ENCODE measurements at regions not wholly inside any gene's neighbourhood (a gene's known extent, or its start where the extent isn't known, plus 50 kb on each side); places are given as distances from the start of the nearest gene placed in this dataset.
"Not testable (repeated sequence)": the region's sequence is repeated elsewhere in the genome, so short reads cannot be mapped to it uniquely, and the experiment has no call there.

DNA sequence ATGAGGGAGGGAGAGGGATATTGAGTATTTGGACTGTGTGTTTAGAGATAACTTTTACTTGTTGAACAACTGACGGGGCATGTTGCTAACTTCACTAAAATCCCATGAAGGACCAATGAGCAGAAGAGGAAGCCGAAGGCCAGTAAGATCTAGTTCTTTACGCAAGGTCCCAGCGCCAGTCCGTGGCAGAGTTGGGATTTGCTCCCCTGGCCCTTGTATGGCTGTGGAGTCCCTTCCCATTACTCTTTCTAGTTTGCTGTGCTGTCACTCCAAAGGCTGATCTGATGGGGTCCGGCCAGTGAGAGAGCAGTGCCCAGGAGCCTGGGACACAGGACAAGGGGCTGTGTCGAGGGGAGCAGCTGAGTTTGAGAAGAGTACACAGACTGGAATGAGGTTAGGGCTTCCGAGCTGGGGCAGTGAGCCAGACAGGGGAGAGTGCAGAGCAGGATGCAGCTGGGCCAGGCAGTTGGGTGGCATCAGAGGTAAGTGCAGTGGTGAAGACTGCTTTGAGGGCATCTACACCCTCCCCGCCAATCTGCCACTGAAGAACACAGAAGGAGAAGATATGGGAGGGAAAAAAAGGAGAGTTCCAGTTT, 692.9 kb upstream of the HS6ST1 start:
- 85 to 91% methylated on average over 8 of the region's 9 CpGs for WGBS, 2 experiments (ENCODE audit: insufficient coverage in 2 of 2)

GRCh38 chr2:129014432-129014831, 695.8 kb upstream of the HS6ST1 start:
- H3K9me3 ChIP-seq (ENCODE audit: control insufficient read depth, low read length): no peaks in the 10 kb centered on the region
- 88 to 100% methylated on average over 1 of the region's 2 CpGs for WGBS, 2 experiments (ENCODE audit: insufficient coverage in 2 of 2)
- no peaks in the 10 kb centered on the region for H3K36me3 ChIP-seq (ENCODE audit: control insufficient read depth, insufficient read depth, low read length)
- no peak overlapping the region for H3K27ac ChIP-seq (ENCODE audit: low read depth, low read length, severe bottlenecking)
- H3K4me3 ChIP-seq (ENCODE audit: extremely low read depth, insufficient read depth, low read length, poor library complexity, severe bottlenecking): no peak overlapping the region
- H3K4me1 ChIP-seq (ENCODE audit: control insufficient read depth, insufficient read depth, low read length, poor library complexity, severe bottlenecking): no peaks in the 10 kb centered on the region

More for the DNA sequence above, 692.9 kb upstream of the HS6ST1 start:
- H3K4me1 ChIP-seq (ENCODE audit: control insufficient read depth, insufficient read depth, low read length, poor library complexity, severe bottlenecking): no peaks in the 10 kb centered on the region
- no peaks in the 10 kb centered on the region for H3K9me3 ChIP-seq (ENCODE audit: control insufficient read depth, low read length)
- no peaks in the 10 kb centered on the region for H3K36me3 ChIP-seq (ENCODE audit: control insufficient read depth, insufficient read depth, low read length)
- no peak overlapping the region for H3K27ac ChIP-seq (ENCODE audit: low read depth, low read length, severe bottlenecking)
- no peak overlapping the region for H3K4me3 ChIP-seq (ENCODE audit: extremely low read depth, insufficient read depth, low read length, poor library complexity, severe bottlenecking)

DNA sequence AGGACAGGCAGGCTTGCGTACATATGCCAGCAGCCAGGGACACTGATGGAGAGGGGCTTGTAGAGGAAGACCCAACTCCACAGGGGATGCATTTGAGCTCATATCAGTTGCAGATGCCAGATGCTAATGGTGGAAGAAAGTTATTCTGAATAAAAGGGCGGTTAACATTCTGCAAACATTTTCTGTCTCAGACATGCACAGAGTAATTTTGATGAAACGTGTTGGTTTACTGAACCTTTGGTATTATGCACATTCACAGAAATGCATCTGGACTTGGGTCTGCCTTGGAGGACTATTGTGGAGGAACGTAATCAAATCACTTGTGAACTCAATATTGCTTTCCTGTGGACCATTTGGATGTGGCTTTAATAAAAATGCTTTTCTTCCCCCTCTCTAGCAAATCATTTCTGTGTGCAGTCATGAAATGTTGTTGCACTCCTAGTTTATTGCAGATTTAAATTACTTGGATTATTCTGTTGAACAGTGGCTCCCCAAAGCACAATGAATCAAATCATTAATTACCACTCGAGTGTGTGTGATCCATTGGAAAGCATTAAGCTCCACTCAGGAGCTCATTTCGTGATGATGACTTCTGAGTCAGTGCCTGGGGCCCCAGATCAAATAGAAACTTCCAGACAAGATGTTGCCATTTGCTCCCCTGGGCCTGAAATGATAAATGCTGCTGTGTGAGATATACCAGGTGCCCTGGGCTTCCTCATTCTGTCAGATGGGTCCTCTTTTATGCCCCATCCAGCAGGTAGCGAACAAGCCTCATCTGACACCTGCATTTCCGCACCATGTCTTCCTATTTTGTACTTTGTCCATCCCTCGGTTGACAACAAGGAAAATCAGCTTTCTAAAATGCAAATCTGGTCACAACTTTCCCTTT, 697.0 kb upstream of the HS6ST1 start:
- H3K36me3 ChIP-seq (ENCODE audit: control insufficient read depth, insufficient read depth, low read length): no peaks in the 10 kb centered on the region
- no peak overlapping the region for H3K4me3 ChIP-seq (ENCODE audit: extremely low read depth, insufficient read depth, low read length, poor library complexity, severe bottlenecking)
- H3K9me3 ChIP-seq (ENCODE audit: control insufficient read depth, low read length): no peaks in the 10 kb centered on the region
- H3K27ac ChIP-seq (ENCODE audit: low read depth, low read length, severe bottlenecking): no peak overlapping the region
- WGBS, 2 experiments (ENCODE audit: insufficient coverage in 2 of 2): 90 to 94% methylated on average over 8 of the region's 9 CpGs
- H3K4me1 ChIP-seq (ENCODE audit: control insufficient read depth, insufficient read depth, low read length, poor library complexity, severe bottlenecking): no peaks in the 10 kb centered on the region

DNA sequence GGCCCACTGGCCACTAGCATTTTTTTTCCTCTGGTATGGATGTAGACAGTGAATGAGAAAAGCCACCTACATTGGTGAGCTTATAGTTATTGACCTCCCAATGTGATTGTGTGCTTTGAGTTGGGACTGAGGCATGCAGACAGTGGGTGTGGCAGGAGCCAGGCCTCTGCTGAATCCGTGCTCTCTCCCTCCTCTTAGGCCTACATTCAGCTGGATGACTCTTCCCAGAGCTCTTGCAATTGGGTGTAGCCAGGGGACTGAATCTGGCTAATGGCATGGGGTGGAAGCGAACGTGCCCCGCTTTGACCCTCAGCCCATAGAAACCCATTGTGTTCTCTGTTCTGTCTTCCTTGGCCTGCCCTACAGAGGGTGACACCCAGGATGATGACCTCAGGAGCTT, 698.3 kb upstream of the HS6ST1 start:
- H3K9me3 ChIP-seq (ENCODE audit: control insufficient read depth, low read length): no peaks in the 10 kb centered on the region
- H3K36me3 ChIP-seq (ENCODE audit: control insufficient read depth, insufficient read depth, low read length): no peaks in the 10 kb centered on the region
- 95 to 97% methylated on average over 3 to 4 of the region's 4 CpGs for WGBS, 2 experiments (ENCODE audit: insufficient coverage in 2 of 2)
- no peak overlapping the region for H3K4me3 ChIP-seq (ENCODE audit: extremely low read depth, insufficient read depth, low read length, poor library complexity, severe bottlenecking)
- H3K4me1 ChIP-seq (ENCODE audit: control insufficient read depth, insufficient read depth, low read length, poor library complexity, severe bottlenecking): no peaks in the 10 kb centered on the region
- H3K27ac ChIP-seq (ENCODE audit: low read depth, low read length, severe bottlenecking): no peak overlapping the region

DNA sequence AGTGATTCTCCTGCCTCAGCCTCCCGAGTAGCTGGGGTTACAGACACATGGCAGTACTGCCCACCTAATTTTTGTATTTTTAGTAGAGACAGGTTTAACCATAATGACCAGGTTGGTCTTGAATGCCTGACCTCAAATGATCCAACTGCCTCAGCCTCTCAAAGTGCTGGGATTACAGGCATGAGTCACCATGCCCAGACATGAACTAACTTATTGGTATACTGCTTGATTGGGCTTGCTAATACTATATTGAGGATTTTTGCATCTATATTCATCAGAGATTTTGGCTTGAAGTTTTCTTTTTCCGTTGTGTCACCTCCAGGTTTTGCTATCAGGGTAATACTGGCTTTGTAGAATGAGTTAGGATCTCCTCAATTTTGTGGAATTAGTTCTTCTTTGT, 706.1 kb upstream of the HS6ST1 start:
- no peaks in the 10 kb centered on the region for H3K4me1 ChIP-seq (ENCODE audit: control insufficient read depth, insufficient read depth, low read length, poor library complexity, severe bottlenecking)
- WGBS, 2 experiments (ENCODE audit: insufficient coverage in 2 of 2): 60 to 86% methylated on average over 1 to 2 of the region's 2 CpGs
- H3K4me3 ChIP-seq (ENCODE audit: extremely low read depth, insufficient read depth, low read length, poor library complexity, severe bottlenecking): no peak overlapping the region
- H3K9me3 ChIP-seq (ENCODE audit: control insufficient read depth, low read length): no peaks in the 10 kb centered on the region
- no peak overlapping the region for H3K27ac ChIP-seq (ENCODE audit: low read depth, low read length, severe bottlenecking)
- no peaks in the 10 kb centered on the region for H3K36me3 ChIP-seq (ENCODE audit: control insufficient read depth, insufficient read depth, low read length)

DNA sequence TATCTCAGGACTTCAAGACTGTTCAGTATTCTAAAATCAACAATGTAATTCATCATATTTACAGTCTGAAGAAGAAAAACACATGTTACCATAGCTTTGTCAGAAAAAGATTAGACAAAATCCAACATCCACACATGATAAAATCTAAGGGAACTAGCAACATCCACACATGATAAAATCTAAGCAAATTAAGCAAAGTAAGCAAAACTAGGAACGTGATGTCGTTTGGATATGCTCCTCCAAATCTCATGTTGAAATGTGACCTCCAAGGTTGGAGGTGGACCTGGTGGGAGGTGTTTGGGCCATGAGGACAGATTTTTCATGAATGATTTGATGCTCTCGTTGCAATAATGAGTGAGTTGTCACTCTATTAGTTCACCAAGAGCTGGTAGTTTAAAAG, 717.3 kb upstream of the HS6ST1 start:
- H3K36me3 ChIP-seq (ENCODE audit: control insufficient read depth, insufficient read depth, low read length): no peaks in the 10 kb centered on the region

DNA sequence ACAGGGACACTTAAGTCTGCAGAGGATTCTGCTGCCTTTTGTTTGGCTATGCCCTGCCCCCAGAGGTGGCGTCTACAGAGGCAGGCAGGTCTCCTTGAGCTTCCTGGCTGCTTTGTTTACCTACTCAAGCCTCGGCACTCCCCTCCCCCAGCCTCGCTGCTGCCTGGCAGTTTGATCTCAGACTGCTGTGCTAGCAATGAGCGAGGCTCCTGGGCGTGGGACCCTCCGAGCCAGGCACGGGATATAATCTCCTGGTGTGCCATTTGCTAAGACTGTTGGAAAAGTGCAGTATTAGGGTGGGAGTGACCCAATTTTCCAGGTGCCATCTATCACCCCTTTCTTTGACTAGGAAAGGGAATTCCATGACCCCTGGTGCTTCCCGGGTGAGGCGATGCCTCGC, 725.0 kb upstream of the HS6ST1 start:
- not testable (repeated sequence) for H3K36me3 ChIP-seq (ENCODE audit: control insufficient read depth, insufficient read depth, low read length); H3K27ac ChIP-seq (ENCODE audit: low read depth, low read length, severe bottlenecking)
- WGBS, 2 experiments (ENCODE audit: insufficient coverage in 2 of 2): 85 to 89% methylated on average over 7 of the region's 10 CpGs

More for the DNA sequence above, 717.3 kb upstream of the HS6ST1 start:
- H3K4me3 ChIP-seq (ENCODE audit: extremely low read depth, insufficient read depth, low read length, poor library complexity, severe bottlenecking): no peak overlapping the region
- no peak overlapping the region for H3K27ac ChIP-seq (ENCODE audit: low read depth, low read length, severe bottlenecking)
- no peaks in the 10 kb centered on the region for H3K4me1 ChIP-seq (ENCODE audit: control insufficient read depth, insufficient read depth, low read length, poor library complexity, severe bottlenecking)
- no peaks in the 10 kb centered on the region for H3K9me3 ChIP-seq (ENCODE audit: control insufficient read depth, low read length)
- WGBS, 2 experiments (ENCODE audit: insufficient coverage in 2 of 2): 71 to 100% methylated on average over 1 of the region's 3 CpGs

DNA sequence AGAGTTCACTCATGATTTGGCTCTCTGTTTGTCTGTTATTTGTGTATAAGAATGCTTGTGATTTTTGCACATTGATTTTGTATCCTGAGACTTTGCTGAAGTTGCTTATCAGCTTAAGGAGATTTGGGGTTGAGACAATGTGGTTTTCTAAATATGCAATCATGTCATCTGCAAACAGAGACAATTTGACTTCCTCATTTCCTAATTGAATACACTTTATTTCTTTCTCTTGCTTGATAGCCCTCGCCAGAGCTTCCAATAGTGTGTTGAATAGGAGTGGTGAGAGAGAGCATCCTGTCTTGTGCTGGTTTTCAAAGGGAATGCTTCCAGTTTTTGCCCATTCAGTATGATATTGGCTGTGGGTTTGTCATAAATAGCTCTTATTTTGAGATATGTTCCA, 727.8 kb upstream of the HS6ST1 start:
- not testable (repeated sequence) for H3K36me3 ChIP-seq (ENCODE audit: control insufficient read depth, insufficient read depth, low read length); H3K9me3 ChIP-seq (ENCODE audit: control insufficient read depth, low read length); H3K4me1 ChIP-seq (ENCODE audit: control insufficient read depth, insufficient read depth, low read length, poor library complexity, severe bottlenecking); H3K27ac ChIP-seq (ENCODE audit: low read depth, low read length, severe bottlenecking); H3K4me3 ChIP-seq (ENCODE audit: extremely low read depth, insufficient read depth, low read length, poor library complexity, severe bottlenecking)
- no CpG with 5 or more reads among the region's 1 CpG for WGBS, 2 experiments (ENCODE audit: insufficient coverage in 2 of 2)

More for the DNA sequence above, 725.0 kb upstream of the HS6ST1 start:
- H3K4me1 ChIP-seq (ENCODE audit: control insufficient read depth, insufficient read depth, low read length, poor library complexity, severe bottlenecking); H3K9me3 ChIP-seq (ENCODE audit: control insufficient read depth, low read length); H3K4me3 ChIP-seq (ENCODE audit: extremely low read depth, insufficient read depth, low read length, poor library complexity, severe bottlenecking): not testable (repeated sequence)

- H3K9me3 ChIP-seq (ENCODE audit: control insufficient read depth, low read length): no peaks in the 10 kb centered on the region
- no peak overlapping the region for H3K4me3 ChIP-seq (ENCODE audit: extremely low read depth, insufficient read depth, low read length, poor library complexity, severe bottlenecking)
- H3K36me3 ChIP-seq (ENCODE audit: control insufficient read depth, insufficient read depth, low read length): no peaks in the 10 kb centered on the region
- H3K27ac ChIP-seq (ENCODE audit: low read depth, low read length, severe bottlenecking): no peak overlapping the region
- WGBS, 2 experiments (ENCODE audit: insufficient coverage in 2 of 2): 63 to 78% methylated on average over 3 of the region's 3 CpGs
- H3K4me1 ChIP-seq (ENCODE audit: control insufficient read depth, insufficient read depth, low read length, poor library complexity, severe bottlenecking): no peaks in the 10 kb centered on the region
Measured at GRCh38 chr2:129050101-129050500, 731.4 kb upstream of the HS6ST1 start.

- no peak overlapping the region for H3K4me3 ChIP-seq (ENCODE audit: extremely low read depth, insufficient read depth, low read length, poor library complexity, severe bottlenecking)
- H3K4me1 ChIP-seq (ENCODE audit: control insufficient read depth, insufficient read depth, low read length, poor library complexity, severe bottlenecking): peaks cover 5% of the 10 kb centered on the region
- 81 to 94% methylated on average over 6 to 7 of the region's 8 CpGs for WGBS, 2 experiments (ENCODE audit: insufficient coverage in 2 of 2)
- no peaks in the 10 kb centered on the region for H3K36me3 ChIP-seq (ENCODE audit: control insufficient read depth, insufficient read depth, low read length)
- H3K27ac ChIP-seq (ENCODE audit: low read depth, low read length, severe bottlenecking): no peak overlapping the region
- H3K9me3 ChIP-seq (ENCODE audit: control insufficient read depth, low read length): no peaks in the 10 kb centered on the region
Measured at GRCh38 chr2:129055242-129055641, 736.6 kb upstream of the HS6ST1 start.

DNA sequence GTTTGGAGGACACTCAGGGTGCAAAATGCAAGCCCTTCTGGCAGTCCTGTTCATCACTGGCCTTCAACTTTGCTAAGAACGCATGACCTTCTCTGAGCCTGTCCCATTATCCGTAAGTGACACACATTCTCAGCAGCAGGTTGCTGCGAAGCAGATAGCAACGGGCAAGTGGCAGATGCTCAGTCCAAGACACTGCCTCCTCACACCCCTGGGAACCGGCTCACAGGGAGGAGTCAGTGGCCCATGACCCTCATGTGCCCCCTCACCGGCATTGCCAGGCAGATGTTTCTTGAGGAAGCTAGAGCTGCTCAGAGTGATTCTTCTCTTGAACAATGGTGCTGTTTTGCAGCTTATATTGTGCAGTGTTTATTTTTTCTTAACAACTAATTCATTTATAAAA, 737.2 kb upstream of the HS6ST1 start:
- H3K4me3 ChIP-seq (ENCODE audit: extremely low read depth, insufficient read depth, low read length, poor library complexity, severe bottlenecking): no peak overlapping the region
- peaks cover 6% of the 10 kb centered on the region for H3K4me1 ChIP-seq (ENCODE audit: control insufficient read depth, insufficient read depth, low read length, poor library complexity, severe bottlenecking)
- H3K27ac ChIP-seq (ENCODE audit: low read depth, low read length, severe bottlenecking): no peak overlapping the region
- H3K9me3 ChIP-seq (ENCODE audit: control insufficient read depth, low read length): no peaks in the 10 kb centered on the region
- H3K36me3 ChIP-seq (ENCODE audit: control insufficient read depth, insufficient read depth, low read length): no peaks in the 10 kb centered on the region
- 88 to 94% methylated on average over 5 of the region's 6 CpGs for WGBS, 2 experiments (ENCODE audit: insufficient coverage in 2 of 2)
